HG03520 (cell line): ENCODE measurements at regions not wholly inside any gene's neighbourhood (a gene's known extent, or its start where the extent isn't known, plus 50 kb on each side); places are given as distances from the start of the nearest gene placed in this dataset.
"Not testable (repeated sequence)": the region's sequence is repeated elsewhere in the genome, so short reads cannot be mapped to it uniquely, and the experiment has no call there.

Experiments
- ATAC-seq: cut with Tn5 transposase; IDR thresholded peaks from one replicate; pipeline ENCODE4 v1.9.1; 2021; ENCODE audit warnings: mild to moderate bottlenecking, moderate library complexity; ENCODE audit not compliant: unreplicated experiment

DNA sequence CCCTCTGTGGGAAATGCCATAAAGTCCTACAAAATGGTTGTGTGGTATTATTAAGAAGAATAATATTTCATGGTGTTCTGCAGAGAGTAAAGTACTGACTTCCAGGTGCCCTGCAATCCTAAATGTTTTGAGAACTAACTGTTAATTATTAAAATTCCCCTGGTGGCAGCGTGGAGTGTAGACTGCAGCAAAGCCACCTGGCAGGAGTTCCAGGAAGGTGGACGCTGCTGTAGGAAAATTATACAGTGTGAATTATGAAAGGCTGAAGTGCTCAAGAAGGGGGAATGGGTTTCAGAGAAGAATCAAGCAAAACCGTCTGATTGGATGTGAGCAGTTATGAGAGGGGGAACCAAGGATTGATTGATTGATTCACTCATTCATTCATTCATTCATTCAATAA is 572.4 kb upstream of the PPP2R3A start:
- no peak for ATAC-seq

- no peak for ATAC-seq
Observed at GRCh38 chr3:135393898-135394525, 571.5 kb upstream of the PPP2R3A start.

DNA sequence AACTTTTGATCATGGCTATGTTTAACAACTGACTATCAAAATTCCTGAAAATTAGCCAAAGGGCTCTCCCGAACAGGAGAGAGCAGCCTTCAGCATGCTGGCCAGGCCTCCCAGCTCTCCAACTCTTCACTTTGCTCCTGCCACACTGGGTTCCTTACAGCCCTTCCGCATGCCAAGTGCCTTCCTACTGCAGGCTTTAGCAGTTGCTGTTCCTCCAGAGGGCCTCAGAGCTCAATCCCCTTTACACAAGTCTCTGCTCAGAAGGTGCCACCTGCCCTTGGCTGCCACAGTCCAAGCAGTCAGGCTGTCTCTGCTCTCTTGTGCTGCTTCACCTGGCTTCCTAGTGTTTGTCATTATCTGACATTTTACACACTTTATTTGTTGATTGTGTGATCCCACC is 553.1 kb upstream of the PPP2R3A start:
- ATAC-seq, result no peak

GRCh38 chr3:135416182-135416581 is 549.3 kb upstream of the PPP2R3A start:
- ATAC-seq, result no peak

DNA sequence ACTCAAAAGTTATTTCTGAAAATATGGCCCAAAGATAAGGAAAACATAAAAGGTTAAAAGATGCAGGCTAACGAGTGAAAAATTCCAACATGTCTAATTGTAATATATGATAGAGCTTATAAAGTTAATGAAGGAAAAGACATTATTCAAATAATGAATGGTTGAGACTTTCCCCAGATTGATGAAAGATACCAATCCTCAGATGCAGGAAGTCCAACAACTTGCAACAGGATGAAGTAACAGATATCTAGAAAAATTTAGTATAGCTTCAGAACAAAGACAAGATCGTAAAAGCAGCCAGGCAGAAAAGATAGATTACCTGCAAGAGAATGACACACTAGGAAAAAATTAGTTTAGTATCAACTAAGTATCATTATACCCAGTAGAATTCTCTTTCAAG is 546.4 kb upstream of the PPP2R3A start:
- ATAC-seq, result no peak

DNA sequence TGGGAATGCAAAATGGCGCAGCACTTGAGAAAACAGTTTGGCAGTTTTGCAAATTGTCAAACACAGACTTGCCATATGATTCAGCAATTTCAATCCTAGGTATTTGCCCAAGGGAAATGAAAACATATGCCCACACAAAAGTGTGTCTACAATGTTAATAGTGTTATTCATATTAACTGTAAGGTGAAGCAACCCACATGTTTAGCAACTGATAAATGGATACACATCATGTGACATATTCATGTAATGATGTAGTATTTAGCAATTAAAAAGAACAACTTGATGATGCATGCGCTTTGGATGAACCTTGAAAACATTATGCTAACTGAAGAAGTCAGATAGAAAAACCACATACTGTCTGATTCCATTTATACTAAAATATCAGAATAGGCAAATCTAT is 539.0 kb upstream of the PPP2R3A start:
- ATAC-seq, result no peak

- ATAC-seq, result no peak
Observed at GRCh38 chr3:135432402-135432801, 533.1 kb upstream of the PPP2R3A start.

DNA sequence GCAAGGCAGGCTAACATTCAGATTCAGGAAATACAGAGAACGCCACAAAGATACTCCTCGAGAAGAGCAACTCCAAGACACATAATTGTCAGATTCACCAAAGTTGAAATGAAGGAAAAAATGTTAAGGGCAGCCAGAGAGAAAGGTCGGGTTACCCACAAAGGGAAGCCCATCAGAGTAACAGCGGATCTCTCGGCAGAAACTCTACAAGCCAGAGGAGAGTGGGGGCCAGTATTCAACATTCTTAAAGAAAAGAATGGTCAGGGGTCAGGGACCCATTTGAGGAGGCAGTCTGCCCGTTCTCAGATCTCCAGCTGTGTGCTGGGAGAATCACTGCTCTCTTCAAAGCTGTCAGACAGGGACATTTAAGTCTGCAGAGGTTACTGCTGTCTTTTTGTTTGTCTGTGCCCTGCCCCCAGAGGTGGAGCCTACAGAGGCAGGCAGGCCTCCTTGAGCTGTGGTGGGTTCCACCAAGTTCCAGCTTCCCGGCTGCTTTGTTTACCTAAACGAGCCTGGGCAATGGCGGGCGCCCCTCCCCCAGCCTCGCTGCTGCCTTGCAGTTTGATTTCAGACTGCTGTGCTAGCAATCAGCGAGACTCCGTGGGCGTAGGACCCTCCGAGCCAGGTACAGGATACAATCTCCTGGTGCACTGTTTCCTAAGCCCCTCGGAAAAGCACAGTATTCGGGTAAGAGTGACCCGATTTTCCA is 526.5 kb upstream of the PPP2R3A start:
- ATAC-seq, result not testable (repeated sequence)

GRCh38 chr3:135439632-135440031 is 525.9 kb upstream of the PPP2R3A start:
- not testable (repeated sequence) for ATAC-seq

- ATAC-seq, result no peak
Observed at GRCh38 chr3:135440233-135440632, 525.3 kb upstream of the PPP2R3A start.

- ATAC-seq, result no peak
Observed at GRCh38 chr3:135440746-135441145, 524.8 kb upstream of the PPP2R3A start.

DNA sequence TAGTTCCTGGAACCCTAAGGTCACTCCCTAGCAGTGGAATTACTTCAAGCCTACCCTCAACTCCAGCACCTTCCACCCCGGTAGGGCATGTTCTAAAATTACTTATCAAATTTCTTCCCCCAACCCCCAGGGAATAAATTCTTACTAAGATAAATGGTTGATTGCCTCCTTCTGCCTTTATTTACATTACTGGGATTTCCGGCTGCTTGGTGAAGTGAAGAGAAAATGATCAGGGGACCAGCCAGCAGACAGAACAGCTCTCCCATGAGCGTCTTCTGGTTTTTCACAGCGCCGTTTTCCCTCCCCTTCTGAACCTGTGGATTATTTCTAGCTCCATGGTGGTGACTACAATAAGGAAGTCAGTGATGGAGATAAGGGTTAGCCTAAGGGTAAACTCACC is 521.5 kb upstream of the PPP2R3A start:
- ATAC-seq, result no peak

DNA sequence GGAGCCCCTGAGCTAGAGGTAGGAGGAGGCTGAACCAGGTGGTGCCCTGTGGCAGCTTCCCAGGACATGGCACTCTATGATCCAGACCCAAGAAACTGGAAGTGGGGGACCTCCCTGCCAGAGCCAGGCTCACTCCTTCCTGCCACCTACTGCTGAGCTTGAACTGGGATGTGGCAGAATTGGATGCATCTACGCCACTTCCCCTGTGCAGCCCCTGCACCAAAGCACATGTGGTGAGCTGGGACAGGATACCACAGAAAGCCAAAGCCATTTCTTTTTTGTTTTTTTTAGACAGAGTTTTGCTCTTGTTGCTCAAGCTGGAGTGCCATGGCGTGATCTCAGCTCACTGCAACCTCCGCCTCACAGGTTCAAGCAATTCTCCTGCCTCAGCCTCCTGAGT is 518.0 kb upstream of the PPP2R3A start:
- ATAC-seq, result no peak

DNA sequence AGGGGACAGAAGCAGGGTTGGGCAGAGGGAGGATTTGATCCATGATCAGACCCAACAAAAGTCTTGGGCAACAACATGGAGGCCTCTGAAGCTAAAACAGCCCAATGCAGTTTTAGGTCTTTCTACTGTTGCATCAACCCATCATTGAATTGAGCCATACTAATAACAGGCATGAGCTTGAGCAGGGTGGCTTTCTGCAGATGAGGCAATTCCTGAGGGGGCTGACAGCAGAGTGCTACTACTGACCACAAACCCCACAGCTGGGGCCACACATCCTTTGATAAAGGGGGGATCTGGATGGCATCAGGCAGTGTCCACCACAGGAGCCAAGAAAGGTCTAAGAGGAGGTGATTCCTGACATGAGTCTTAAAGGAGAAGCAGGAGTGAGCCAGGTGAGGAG is 517.0 kb upstream of the PPP2R3A start:
- no peak for ATAC-seq

- no peak for ATAC-seq
Observed at GRCh38 chr3:135449046-135449445, 516.5 kb upstream of the PPP2R3A start.

DNA sequence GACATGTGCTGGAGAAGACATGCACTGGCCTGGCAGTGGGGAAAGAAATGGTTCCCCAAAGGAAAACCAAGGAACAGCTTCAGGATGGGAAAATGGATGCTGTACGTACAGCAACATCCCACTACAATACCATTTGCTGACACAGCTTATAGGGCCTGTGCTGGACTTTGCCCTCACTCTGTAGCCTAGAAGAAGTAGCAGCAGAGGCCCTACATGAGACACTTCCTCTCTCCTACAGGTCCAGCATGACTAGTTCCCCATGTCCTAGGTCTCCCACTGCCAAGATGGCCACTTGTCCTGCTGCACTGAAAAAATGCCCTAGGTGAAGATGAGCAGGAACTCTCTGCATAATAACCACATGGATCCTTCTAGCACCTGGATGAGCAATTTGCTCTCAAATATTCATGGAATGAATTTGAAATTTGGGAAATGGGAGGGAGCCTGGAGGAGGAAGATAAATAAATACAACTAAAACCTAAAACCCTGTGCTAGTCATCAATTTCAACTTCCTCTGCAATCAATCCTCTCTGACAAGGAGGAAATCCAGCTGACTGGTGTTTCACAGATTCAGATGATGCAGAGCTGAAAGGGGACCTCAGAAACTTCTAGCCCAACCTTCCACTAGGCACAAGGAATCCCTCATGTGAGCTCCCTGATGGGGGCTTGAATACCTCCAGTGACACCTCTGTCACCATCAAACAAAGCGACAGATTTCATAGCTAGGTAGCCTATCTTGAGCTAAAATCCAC is 514.3 kb upstream of the PPP2R3A start:
- no peak for ATAC-seq

DNA sequence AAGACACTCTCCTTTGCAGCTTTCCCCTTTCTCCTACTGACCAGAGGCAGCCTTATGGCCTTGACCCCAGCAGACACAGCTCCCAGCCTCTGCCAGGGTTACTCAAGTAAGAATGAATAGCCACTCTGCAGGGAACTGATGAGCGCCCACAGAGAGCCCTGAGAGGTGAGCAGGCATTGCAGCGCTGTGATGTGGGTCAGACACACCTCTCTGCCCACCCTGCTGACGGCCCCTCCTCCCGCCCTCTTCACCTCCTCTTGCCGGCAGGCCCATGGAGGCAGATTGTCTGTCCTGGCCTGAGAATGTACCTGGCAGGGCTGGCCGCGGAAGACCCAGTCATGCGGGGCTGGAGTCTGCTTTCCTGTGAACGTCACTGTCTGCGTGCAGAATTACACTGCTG is 512.6 kb upstream of the PPP2R3A start:
- no peak for ATAC-seq

- no peak for ATAC-seq
Observed at GRCh38 chr3:135453326-135453725, 512.2 kb upstream of the PPP2R3A start.

DNA sequence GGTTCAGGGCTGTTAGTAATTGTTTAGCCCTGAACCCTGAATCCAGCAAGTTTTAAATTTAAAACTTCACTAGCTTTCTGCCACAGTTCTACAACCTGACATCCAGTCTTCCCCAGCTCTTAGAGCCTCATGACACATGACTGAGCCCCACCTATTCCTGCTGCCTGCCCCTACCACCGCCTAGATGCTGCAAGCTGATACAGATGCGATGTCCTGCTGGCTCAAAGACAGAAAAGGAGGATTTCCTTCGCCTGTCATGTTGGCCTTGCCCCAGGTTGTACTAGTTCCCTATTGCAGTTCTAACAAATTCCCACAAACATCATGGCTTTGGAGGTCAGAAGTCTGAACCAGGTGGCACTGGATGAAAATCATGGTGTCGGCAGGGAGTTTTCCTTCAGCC is 510.6 kb upstream of the PPP2R3A start:
- ATAC-seq, result no peak

DNA sequence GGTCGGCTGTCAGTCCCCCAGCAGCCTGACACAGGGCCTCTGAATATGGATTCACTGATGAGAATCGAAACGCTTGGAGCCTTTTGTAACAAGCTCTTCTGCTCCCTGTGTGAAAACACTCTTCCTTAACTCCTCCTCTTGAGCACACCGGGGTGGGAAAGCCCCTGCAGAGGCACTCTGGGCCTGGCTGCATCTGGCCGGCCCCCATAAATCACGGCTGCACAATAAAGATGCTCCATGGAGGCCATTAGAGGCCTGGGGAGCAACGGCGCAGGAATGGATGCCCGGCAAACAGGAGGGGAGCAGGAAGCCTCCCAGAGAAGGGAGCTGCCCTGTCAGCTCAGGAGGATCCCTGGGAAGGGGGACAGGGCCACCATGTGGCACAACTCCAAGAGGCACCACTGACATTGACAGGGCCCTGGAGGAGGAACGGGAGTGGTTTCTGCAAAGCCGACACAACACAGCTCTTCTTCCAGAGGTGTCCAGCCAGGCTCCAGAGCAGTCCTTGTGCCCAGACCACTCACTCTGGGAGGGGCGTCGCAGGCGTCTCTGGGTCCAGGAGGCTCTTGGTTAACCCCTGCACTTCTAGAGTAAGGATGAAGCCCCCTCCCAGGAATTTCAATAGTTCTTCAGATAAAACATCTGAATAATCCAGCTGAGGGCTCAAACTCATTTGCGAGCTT is 509.3 kb upstream of the PPP2R3A start:
- no peak for ATAC-seq

DNA sequence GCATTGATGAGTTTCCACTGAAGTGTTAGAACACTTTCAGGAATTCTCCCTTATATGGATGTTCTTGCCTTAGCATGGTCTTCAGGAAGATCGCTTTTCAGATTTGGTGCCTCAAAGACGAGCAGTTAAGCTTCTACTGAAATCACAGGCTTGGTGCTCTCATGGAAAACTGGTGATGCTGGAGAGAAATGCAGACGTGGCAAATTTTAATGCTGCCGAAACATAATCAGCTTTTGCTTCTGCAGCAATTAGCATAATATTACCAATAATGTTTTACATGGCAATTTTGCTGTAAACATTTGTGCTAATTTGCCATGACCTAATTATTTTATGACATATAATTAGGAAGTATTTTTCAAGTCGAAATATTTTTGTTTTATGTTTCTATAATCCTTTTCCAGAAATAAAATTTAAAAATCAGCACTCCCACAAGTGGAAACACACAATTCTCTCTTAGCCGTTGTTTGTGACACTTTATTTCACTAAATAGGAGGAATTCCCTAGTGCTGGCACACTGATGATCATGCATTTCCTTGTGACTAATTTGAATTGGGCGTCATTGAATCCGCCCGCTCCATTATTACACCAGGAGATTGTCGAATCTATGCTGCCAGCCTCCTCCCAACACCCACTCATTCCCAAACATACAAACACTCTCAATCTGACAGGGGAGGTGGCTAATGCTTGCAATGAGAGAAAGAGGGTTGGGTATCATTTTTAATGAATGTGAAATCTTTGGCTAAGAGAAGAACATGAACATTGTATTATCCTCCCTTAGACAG is 506.8 kb upstream of the PPP2R3A start:
- no peak for ATAC-seq
